ENCODE measurements at regions not wholly inside any gene's neighbourhood (a gene's known extent, or its start where the extent isn't known, plus 50 kb on each side); places are given as distances from the start of the nearest gene placed in this dataset.

GRCh38 chr7:130849604-130850003 lies 115.6 kb upstream of the KLF14 start:
- ChIA-PET POLR2A (no interaction called here), CTCF (interaction anchor here (0.6 kb wide), 1 partner anchor 18 kb away, joined by 4 read pairs; no protein-coding TSS in a partner anchor)
- no peak overlapping the region for H3K27ac ChIP-seq (ENCODE audit: extremely low read depth, low read depth, low read length)
- no peak overlapping the region for H3K4me3 ChIP-seq (ENCODE audit: low read depth, low read length)
- no peaks in the 10 kb centered on the region for H3K4me1 ChIP-seq (ENCODE audit: control insufficient read depth, insufficient read depth, low read length)
- no peak for TF ChIP-seq ZNF362 (tag by site-specific recombination; IDR thresholded peaks at IDR 0.05)
- H3K9me3 ChIP-seq (ENCODE audit: control insufficient read depth, insufficient read depth, low read depth, low read length): no peaks in the 10 kb centered on the region
- no peaks in the 10 kb centered on the region for H3K36me3 ChIP-seq (ENCODE audit: control insufficient read depth in 2 of 2, insufficient read depth in 1 of 2, low read length in 2 of 2)

- ChIA-PET CTCF (interaction anchor here (0.7 to 1.0 kb wide), 2 partner anchors 46 to 566 kb away, joined by 3 read pairs; no protein-coding TSS in a partner anchor), POLR2A (no interaction called here)
- H3K27ac ChIP-seq (ENCODE audit: extremely low read depth, low read depth, low read length): no peak overlapping the region
- TF ChIP-seq ZNF24 (tag by site-specific recombination; IDR thresholded peaks at IDR 0.05): no peak
- no peak for TF ChIP-seq ZNF223 (tag by site-specific recombination; IDR thresholded peaks at IDR 0.05)
- TF ChIP-seq ZNF704 (tag by site-specific recombination; IDR thresholded peaks at IDR 0.05): no peak
- no peak for TF ChIP-seq ZNF398 (tag by site-specific recombination; IDR thresholded peaks at IDR 0.05)
- TF ChIP-seq PRDM6 (tag by site-specific recombination; IDR thresholded peaks at IDR 0.05): no peak
- TF ChIP-seq ZNF560 (tag by site-specific recombination; IDR thresholded peaks at IDR 0.05; ENCODE audit: borderline replicate concordance): no peak
- no peak for TF ChIP-seq MYNN (tag by site-specific recombination; IDR thresholded peaks at IDR 0.05; ENCODE audit: borderline replicate concordance)
- TF ChIP-seq MZF1 (tag by site-specific recombination; IDR thresholded peaks at IDR 0.05; ENCODE audit: borderline replicate concordance): no peak
- no peak for TF ChIP-seq FEZF1 (tag by site-specific recombination; IDR thresholded peaks at IDR 0.05)
- no peak for TF ChIP-seq ZFP37 (tag by site-specific recombination; IDR thresholded peaks at IDR 0.05)
- no peak for TF ChIP-seq ZNF292 (tag by site-specific recombination; IDR thresholded peaks at IDR 0.05; ENCODE audit: borderline replicate concordance, low read depth)
- no peak for TF ChIP-seq BCL6B (tag by site-specific recombination; IDR thresholded peaks at IDR 0.05)
- no peak for TF ChIP-seq REST (tag by site-specific recombination; IDR thresholded peaks at IDR 0.05)
- no peak for TF ChIP-seq ZNF658 (tag by site-specific recombination; IDR thresholded peaks at IDR 0.05)
- H3K4me1 ChIP-seq (ENCODE audit: control insufficient read depth, insufficient read depth, low read length): no peaks in the 10 kb centered on the region
- H3K4me3 ChIP-seq (ENCODE audit: low read depth, low read length): no peak overlapping the region
- H3K36me3 ChIP-seq (ENCODE audit: control insufficient read depth in 2 of 2, insufficient read depth in 1 of 2, low read length in 2 of 2): no peaks in the 10 kb centered on the region
- H3K9me3 ChIP-seq (ENCODE audit: control insufficient read depth, insufficient read depth, low read depth, low read length): no peaks in the 10 kb centered on the region
Observed at GRCh38 chr7:130850956-130851355, 116.9 kb upstream of the KLF14 start.

Data from HEK293 (cell line).